ENCODE measurements at regions not wholly inside any gene's neighbourhood (a gene's known extent, or its start where the extent isn't known, plus 50 kb on each side); places are given as distances from the start of the nearest gene placed in this dataset.

- CTCF ChIA-PET, result interaction anchor here (0.6 to 2.3 kb wide), 4 partner anchors 151 to 486 kb away, joined by 3 to 9 read pairs (median 6); no protein-coding TSS in a partner anchor
- Histone ChIP-seq H3K27ac (ENCODE audit: low read depth, low read length) (no peak overlapping the region), H3K4me2 (ENCODE audit: low read length) (no peak overlapping the region), H3K4me3 (replicated peaks in 1 of 2; ENCODE audit: low read depth in 1 of 2, low read length in 2 of 2) (no peak overlapping the region), H3K27me3 (ENCODE audit: insufficient read depth, low read length) (no peaks in the 10 kb centered on the region), H3K9me3 (ENCODE audit: control insufficient read depth in 1 of 2, insufficient read depth in 1 of 2, low read depth in 1 of 2, low read length in 2 of 2) (no peaks in the 10 kb centered on the region), H4K20me1 (ENCODE audit: insufficient read depth) (no peaks in the 10 kb centered on the region), H3K9ac (ENCODE audit: low read length) (no peak overlapping the region), H3K36me3 (ENCODE audit: control insufficient read depth in 1 of 2, insufficient read depth in 2 of 2, low read length in 2 of 2) (no peaks in the 10 kb centered on the region), H3K9me2 (ENCODE audit: insufficient read depth) (no peaks in the 10 kb centered on the region), H2AFZ (ENCODE audit: low read depth, low read length, poor library complexity, severe bottlenecking) (no peak overlapping the region), H3K79me2 (ENCODE audit: insufficient read depth, low read length) (no peaks in the 10 kb centered on the region), H3K4me1 (ENCODE audit: control insufficient read depth in 1 of 2, insufficient read depth in 2 of 2, low read length in 2 of 2) (no peaks in the 10 kb centered on the region)
- RAD21 ChIA-PET (ENCODE audit: low non-redundant PET in 1 of 2, low total read pairs in 2 of 2, uncharacterized antibody in 2 of 2, unreplicated experiment in 2 of 2), result no interaction called here
- no peak for TF ChIP-seq SRF (IDR thresholded peaks at IDR 0.05; ENCODE audit: low read depth)
- TF ChIP-seq, protein P1, sequence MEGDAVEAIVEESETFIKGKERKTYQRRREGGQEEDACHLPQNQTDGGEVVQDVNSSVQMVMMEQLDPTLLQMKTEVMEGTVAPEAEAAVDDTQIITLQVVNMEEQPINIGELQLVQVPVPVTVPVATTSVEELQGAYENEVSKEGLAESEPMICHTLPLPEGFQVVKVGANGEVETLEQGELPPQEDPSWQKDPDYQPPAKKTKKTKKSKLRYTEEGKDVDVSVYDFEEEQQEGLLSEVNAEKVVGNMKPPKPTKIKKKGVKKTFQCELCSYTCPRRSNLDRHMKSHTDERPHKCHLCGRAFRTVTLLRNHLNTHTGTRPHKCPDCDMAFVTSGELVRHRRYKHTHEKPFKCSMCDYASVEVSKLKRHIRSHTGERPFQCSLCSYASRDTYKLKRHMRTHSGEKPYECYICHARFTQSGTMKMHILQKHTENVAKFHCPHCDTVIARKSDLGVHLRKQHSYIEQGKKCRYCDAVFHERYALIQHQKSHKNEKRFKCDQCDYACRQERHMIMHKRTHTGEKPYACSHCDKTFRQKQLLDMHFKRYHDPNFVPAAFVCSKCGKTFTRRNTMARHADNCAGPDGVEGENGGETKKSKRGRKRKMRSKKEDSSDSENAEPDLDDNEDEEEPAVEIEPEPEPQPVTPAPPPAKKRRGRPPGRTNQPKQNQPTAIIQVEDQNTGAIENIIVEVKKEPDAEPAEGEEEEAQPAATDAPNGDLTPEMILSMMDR (IDR thresholded peaks at IDR 0.05 in 2 of 3, conservative IDR thresholded peaks at IDR 0.05 in 1 of 3; ENCODE audit: borderline replicate concordance in 1 of 3, insufficient read depth in 1 of 3, low read depth in 2 of 3, low read length in 2 of 3), result no peak
- TF ChIP-seq TCF7L2 (IDR thresholded peaks at IDR 0.05; ENCODE audit: borderline replicate concordance, extremely low read depth, insufficient read depth, insufficient read length), result no peak
- TF ChIP-seq ATF3 (IDR thresholded peaks at IDR 0.05), result no peak
- no peak for TF ChIP-seq CBX3 (IDR thresholded peaks at IDR 0.05; ENCODE audit: low read depth)
- TF ChIP-seq JUND (IDR thresholded peaks at IDR 0.05), result no peak
- TF ChIP-seq EZH2 (IDR thresholded peaks at IDR 0.05), result no peak
- TF ChIP-seq ELF1 (IDR thresholded peaks at IDR 0.05; ENCODE audit: borderline replicate concordance, low read depth), result no peak
- TF ChIP-seq ZNF274 (IDR thresholded peaks at IDR 0.05; ENCODE audit: low read depth, low read length), result no peak
- no peak for TF ChIP-seq POLR2A (IDR thresholded peaks at IDR 0.05; ENCODE audit: borderline replicate concordance, extremely low read depth, insufficient read depth, insufficient read length)
- TF ChIP-seq RAD21 (IDR thresholded peaks at IDR 0.05; ENCODE audit: low read depth), result no peak
- no peak for TF ChIP-seq FOSL1 (IDR thresholded peaks at IDR 0.05; ENCODE audit: low read depth)
- no peak for TF ChIP-seq EGR1 (IDR thresholded peaks at IDR 0.05; ENCODE audit: low read depth)
- TF ChIP-seq MAX (IDR thresholded peaks at IDR 0.05), result no peak
- TF ChIP-seq YY1 (IDR thresholded peaks at IDR 0.05; ENCODE audit: extremely low read depth, insufficient replicate concordance, low read depth, low read length), result no peak
- TF ChIP-seq SP1 (IDR thresholded peaks at IDR 0.05; ENCODE audit: low read depth), result no peak
- no peak for TF ChIP-seq EZH2phosphoT487 (IDR thresholded peaks at IDR 0.05; ENCODE audit: borderline replicate concordance)
- no TSS peak for BruUV-seq (replicated peaks)
- ATAC-seq (no peak), DNase-seq (ENCODE audit: low read depth, low spot score) (no peak)
- POLR2A ChIA-PET, result interaction anchor here (0.6 kb wide), 1 partner anchor 143 kb away, joined by 4 read pairs; no protein-coding TSS in a partner anchor
- intact Hi-C loops (cut with micrococcal nuclease), result no loop called here
Observed at GRCh38 chr12:71219224-71219623, 61.4 kb upstream of the TSPAN8 start.

Measured in HCT116 (cell line).